ENCODE measurements at regions not wholly inside any gene's neighbourhood (a gene's known extent, or its start where the extent isn't known, plus 50 kb on each side); places are given as distances from the start of the nearest gene placed in this dataset.

GRCh38 chr2:38202713-38203445, 126.9 kb upstream of the CYP1B1 start:
- DNase-seq: no peak

- no peak for DNase-seq
These were observed 125.8 kb upstream of the CYP1B1 start for GRCh38 chr2:38201784-38202183.

- DNase-seq: no peak
These were observed 124.6 kb upstream of the CYP1B1 start for GRCh38 chr2:38200598-38200997.

DNA sequence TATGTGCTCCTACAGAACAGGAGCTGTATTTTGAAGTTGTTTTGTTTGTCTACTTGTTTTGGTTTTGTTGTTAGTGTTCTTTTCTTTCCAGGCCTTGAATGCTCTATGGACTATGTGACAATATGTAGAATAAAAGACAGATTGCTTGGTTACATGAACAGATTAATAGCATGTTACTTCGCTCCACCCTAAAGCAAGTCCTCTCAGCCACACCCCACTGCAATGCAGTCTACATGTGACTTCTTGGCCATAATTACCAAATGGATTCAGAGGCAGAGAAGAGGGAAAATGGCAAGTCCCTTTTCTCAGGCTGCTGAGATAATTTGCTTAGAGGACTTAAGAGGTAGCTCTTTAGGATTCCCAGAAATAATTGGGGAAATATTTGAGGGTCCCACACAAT, 123.2 kb upstream of the CYP1B1 start:
- DNase-seq: no peak

GRCh38 chr2:38194751-38195150, 118.8 kb upstream of the CYP1B1 start:
- no peak for DNase-seq

GRCh38 chr2:38192976-38193375, 117.0 kb upstream of the CYP1B1 start:
- no peak for DNase-seq

DNA sequence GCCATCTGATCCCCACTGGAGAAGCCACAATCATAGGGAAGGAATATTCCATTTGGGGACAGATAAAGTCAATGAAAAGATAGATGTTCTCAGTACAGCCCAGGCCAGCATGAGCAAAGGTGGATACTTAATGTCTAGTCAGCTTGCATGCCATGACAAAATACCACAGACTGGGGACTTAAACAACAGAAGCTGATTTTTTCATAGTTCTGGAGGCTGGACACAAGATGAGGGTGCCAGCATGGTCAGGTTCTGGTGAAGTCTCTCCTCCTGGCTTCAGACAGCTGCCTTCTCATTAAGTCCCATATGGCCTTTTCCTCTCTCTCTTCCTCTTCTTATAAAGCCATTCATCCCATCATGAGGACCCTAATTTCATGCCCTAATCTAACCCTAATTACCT, 116.1 kb upstream of the CYP1B1 start:
- no peak for DNase-seq

- DNase-seq: no peak
These were observed 115.6 kb upstream of the CYP1B1 start for GRCh38 chr2:38191516-38191915.

DNA sequence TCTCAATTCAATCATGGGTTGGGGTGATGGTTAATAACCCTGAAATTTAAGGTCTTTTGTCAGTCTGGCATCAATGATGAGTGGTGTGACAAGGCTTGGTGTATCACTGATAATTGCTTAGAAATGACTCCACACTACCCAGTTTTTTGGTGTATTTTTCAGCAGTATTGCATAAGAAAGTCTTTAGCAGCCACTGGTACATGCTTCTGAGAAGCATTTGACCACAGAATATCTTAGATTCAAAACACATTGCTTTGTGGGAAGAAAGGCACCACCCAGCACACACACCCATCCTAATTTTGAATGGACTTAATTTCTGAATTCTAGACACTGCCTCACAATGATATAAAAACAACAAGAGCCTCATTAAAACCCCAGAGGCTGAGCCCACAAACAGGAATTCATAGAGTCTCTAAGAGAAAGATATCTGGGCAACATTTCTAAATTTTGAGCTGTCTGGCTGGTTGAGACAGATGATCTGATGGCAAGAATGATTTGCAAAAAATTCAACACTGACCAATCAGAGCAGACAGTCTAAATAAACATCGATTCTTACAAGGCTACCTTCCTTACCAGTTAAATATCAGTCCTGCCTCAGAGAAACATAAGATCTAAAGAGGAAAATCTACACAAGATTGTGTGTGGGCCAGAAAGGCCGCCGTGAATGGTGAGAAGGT, 114.7 kb upstream of the CYP1B1 start:
- no peak for DNase-seq

- no peak for DNase-seq
These were observed 111.6 kb upstream of the CYP1B1 start for GRCh38 chr2:38187541-38188011.

DNA sequence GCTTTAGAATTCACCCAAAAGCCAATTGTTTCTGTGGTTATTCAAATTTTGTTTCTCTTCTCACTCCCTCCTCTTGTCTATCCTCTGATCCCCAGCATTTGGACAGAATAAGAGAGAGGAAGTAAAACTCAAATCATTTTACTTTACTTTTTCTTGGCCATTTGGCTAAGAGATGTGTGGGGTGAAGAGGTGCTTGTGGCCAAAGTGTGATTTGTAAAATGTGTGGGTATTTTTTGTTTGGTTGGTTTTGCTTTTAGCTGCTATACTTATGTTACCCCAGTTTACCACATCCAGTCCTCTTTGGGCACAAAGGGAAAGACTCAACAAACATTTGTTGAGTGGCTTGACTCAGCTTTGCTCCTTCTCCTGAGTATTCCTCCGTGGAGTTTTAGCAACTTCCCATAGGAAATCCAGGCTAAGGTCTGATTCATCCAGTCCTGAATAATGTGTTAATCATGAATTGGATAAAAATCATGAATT, 109.1 kb upstream of the CYP1B1 start:
- DNase-seq: no peak

DNA sequence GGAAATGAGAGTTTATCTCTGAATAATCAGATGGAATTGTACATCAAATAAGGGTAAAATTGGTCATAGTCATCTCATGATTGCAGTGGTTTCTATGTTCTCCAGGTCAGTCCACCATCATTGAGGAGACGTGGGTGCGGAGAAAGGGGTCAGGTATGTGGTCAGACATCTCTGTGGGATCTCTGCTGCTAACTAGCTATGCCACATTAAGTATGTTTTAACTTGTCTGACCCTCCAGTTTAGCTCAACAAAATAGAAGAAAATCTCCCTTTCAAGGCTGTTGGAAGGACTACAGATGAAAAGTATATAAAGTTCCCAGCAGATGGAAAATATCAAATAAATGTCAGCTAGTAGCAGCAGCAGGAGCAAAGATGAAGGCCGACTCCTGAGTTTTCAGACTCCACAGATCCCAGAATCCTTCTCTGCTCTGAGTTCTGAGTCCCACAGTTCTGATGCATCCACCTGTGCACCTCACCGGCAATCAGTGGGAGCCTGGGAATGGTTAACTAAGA, 106.6 kb upstream of the CYP1B1 start:
- DNase-seq: no peak

DNA sequence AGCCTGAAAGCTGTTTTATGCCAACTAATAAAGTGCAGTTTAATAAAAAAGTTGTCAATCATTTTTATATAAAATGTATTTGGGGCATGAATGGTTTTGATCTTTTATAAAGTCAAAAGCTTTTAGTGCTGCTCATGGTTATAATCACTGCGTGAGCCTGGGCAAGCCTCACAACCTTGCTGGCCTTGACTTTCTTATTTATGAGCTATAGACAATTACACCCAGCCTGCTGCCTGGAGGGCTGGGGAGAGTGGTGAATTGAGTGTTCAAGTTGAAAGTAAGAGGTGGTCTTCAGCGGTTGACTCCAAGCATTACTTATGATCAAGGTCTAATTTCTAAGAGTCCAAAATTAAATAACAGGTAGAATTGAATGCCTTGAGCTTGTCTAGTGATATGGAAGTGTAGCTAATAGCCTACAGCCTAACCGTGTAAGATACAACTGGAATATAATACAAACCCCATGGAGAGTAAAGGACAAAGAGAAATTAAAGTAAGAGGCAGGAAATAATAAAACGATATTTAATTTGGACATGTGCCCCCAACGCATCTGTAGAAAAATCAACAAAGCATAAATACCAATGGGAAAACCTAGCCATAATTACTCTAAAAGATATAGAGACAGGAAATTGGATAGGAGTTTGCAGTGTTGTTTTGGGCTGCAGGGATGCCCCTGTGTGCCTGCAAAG, 106.0 kb upstream of the CYP1B1 start:
- DNase-seq: no peak

- DNase-seq: no peak
These were observed 104.8 kb upstream of the CYP1B1 start for GRCh38 chr2:38180754-38181153.

DNA sequence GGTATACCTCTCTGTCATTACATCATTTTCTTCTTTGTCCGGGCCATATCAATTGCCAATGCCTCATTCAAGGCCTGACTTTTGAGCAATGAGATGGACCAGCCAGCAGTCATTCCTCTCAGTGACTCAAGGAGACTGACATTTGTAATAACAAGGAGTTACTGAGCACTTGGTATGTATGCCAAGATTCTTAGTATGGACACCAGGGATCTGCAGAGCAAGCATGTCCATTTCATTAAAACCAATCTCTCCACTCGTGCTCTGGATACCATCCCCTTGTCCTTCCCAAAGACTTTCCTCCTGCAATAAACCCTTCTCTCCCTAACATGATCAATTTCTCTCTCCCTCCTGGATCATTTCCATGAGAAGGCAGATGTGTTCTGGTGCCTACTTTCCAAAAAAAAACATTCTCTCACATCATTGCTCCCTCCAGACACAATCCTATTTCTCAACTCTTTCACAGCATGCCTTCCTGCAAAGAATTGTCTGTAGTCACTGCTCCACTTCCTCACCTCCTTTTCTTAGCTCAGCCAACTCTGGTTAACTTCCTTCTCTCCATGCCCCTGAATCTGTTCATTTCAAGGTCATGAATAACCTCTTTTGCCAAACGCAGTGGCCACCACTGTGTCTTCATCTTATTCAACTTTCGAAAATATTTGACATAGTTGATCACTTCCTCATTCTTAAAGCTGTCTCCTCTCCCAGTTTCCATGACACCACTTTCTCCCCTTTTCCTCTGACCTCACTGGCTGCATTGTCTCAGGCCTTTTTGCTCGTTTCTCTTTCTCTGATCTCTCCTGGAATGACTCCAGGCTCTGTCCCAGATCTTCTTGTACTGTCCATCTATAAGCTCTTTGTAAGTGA, 102.8 kb upstream of the CYP1B1 start:
- peak; percentile 72 for DNase-seq

DNA sequence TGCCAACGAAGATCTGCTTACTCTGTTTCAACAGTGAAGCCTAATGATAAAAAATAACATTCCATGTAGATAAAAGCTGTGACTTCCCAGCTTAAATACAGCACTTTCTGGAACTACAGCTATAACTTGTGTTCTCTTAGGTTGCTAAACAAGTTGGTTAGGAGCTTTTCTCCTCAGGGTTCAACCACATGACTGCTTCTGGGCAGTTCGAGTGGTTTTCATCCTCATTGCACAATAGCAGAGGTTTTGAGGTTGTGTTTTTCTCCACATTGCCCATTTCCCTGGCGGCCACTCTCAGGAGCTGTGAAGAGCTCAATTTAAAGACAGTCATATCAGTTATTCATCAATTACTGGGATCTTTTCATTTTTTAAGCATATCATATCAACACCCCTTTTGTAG, 102.2 kb upstream of the CYP1B1 start:
- no peak for DNase-seq

DNA sequence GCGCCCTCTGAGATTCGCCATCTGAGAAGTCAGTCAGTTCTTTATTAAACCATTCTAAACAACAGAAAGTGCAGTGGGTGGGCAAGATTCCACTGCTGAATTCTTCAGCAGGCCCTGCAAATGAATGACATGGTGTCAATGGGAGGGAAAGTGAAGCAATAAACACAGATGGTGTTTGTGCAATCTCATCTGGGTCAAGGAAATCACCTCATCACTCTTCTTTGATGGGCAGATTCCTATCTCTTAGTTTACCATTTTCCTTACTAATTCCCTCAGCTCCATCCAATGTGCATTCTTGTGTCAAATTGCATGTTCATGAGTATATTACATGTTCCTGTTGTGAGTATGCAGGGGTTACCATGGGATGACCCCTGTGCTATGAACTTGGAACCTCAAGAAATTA, 100.7 kb upstream of the CYP1B1 start:
- no peak for DNase-seq

DNA sequence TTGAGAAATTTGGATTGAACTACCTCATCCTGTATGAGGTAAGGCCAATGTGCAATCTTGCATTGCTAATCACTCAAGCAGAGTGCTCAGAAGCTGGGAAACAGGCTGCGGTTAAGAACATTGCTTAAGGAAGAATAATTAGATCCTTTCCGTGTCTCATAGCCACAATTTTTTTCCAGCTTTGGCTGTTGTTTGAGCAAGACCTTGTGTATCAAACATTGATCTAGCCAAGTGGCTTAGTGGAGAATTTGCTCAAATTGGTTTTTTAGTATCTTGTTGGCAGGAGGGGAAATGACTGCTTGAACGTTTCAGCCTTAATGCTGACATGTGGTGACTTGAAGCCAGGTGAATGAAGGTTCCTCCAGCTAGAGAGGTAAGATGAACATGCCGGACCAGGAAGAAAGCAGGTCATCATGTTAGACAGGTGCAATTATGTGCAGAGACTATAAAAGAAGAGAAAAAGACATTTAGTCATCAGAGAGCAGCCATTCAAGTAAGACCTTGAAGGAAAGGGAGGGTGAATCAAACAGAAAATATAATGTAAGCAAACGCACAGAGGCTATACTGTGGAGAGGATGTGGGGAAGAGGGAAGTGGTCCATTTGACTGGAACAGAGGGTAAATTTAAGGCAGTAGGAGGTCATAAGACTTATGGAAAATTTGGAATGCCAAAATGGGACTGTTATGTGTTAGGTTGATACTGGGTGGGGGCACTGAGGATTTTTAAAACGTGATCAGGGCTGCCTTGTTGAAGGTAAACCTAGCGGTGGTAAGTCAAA, 98.9 kb upstream of the CYP1B1 start:
- DNase-seq: no peak

DNA sequence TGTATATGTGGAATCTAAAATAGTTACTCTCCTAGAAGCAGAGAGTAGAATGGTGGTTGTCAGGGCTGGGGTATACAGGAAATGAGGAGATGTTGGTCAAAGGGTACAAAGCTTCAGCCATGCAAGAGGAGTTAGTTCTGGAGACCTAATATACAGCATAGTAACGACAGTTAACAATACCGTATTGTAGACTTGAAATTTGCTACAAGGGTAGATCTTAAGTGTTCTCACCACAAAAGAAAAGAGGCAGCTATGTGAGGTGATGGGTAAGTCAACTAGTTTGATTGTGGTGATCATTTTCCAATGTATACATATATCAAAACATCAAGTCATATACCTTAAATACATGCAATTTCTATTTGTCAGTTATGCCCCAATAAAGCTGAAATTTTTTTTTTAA, 98.2 kb upstream of the CYP1B1 start:
- no peak for DNase-seq

DNA sequence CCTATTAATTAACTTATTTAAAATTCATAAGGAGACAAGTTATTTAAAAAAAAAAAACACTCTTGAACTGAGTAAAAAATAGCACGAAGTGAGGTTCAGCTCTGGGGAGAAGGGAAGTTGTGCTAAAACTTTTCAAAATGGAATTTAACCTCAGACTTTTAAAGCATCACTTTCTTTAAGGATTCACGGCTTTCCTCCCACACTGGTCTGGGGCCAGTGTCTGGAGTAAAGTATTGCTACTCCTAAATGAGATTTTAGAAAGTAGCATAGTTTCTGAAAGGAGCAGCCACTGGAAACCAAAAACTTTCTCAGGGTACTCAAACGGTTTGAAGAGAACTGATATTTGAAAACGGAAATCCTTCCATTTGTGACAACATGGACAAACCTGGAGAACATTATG, 97.7 kb upstream of the CYP1B1 start:
- no peak for DNase-seq

DNA sequence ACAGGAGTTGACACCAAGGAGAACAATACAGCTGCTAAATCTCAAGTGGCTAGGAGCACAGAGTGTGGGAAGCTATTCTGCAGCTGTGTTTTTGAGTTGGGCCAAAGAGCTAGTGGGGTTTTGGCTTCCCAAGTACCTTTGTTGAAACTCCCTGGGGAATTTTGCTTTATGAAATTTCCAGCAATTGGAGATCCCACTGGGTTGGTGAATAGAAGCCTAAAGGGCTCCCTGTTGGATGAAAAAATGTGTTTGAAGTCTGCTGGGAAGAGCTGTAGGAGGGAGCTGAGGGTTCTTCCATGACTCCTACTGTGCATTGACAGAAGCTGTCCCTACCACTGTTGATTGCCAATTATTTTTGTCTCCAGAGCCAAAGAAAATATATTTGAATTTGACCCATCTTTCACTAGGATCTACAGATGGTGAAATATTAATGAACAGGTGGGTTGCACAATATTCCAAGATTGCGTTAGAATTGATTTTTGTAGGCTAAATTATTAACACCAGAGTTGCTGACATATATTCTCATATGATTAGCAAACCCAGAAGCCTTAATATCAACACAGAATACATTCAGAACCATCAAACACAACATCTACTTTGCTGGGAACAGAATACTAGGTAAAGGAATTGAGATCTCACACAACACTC, 95.4 kb upstream of the CYP1B1 start:
- no peak for DNase-seq

Measured in islet precursor cell (in vitro differentiated cells).